ENCODE measurements at regions not wholly inside any gene's neighbourhood (a gene's known extent, or its start where the extent isn't known, plus 50 kb on each side); places are given as distances from the start of the nearest gene placed in this dataset.

DNA sequence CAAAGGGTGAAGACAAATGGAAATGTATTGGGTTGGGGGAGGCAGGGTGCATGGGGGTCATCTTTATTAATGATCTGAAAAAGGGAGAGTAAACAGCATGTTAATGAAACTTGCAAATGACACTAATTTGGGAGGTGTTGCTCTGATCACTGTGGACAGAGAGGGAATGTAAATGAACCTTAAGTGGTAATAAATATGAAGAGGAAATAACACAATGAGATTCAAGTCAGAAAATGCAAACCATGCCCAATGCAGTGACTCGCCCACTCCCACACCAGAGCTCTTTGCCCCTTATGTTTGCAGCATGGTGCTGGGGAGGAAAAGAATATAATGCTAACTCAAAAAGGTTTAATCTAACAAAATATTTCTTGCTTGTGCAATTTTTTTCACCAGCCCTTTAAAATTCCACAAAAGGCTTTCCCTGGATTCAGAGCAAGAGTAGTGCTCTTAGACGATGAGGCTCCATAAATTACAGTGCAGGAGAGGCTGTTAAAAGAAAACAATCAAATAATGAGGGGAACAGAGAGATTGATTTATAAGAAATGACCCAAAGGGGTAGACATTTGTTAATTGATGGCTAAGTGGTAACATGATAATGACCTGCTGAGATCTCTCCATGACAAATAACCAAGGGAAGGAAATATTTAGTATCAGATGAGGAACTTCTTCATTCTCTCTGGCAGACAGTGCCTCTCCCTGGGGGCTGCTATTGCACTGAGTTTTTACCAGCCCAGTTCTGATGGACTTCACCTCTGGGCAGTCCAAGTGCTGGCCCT lies 210.0 kb upstream of the PPP2R3A start:
- no peak for DNase-seq

DNA sequence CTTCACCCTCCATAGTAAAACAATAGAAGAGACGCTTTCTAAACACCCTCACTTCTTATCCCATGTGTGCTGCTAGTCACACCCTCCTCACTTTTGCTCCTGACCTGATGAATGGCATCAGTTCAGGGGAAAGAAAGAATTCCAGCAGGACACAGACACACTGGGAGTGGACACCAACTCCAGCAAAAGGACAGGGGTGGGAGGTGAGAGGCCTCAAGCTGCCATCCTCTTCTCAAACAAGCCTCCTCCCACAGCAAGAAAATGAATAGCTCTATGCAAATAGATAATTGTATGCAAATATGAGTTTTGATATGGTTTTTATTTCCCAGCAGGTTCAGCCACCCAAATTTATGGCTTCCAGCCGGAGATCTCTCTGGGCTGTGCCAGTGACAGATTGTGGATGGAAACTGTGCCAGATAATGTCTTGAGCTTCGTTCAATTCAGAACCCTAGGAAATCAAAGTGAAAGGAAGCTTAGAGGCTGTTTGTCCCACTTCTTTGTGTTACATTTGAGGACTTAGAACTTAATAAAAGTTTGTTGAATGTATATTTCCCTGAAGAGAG lies 209.3 kb upstream of the PPP2R3A start:
- no peak for DNase-seq

DNA sequence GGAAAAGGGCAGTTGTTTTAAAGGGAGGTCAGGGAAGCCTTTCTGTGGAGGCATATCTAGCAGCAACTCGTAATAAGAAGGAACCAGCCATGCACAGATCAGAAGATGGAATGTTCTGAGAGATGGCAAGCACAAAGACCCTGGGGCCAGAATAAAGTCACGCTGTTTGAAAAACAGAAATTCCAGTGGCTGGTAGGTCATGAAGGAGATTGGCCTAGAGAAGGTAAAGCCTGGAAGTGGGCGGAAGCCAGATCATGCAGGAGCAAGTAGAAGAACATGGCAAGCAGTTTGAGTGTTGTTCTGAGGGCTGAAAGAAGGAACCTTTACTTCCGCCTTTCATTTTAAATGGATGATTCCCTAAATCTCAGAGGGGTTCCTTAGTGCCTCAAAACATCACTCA lies 208.1 kb upstream of the PPP2R3A start:
- no peak for DNase-seq

DNA sequence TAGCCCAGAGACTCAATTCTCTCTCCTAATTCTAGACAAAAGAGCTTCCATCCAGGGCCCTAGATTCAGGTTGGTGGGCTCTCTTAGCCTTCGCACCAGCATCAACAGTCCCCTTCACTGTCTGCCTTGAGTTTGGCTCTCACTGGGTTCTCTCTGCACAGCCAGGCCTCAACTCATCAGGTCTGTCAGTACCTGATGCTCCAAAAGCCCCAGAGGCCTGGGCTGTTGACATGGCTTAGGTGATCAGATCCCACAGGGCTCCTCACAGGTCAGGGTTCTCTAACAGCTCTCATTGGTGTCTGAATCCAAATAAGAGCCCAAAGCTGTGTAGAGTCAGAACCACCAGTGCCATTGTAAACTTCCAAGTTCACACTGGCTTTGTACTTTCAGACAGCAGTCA lies 206.6 kb upstream of the PPP2R3A start:
- no peak for DNase-seq

DNA sequence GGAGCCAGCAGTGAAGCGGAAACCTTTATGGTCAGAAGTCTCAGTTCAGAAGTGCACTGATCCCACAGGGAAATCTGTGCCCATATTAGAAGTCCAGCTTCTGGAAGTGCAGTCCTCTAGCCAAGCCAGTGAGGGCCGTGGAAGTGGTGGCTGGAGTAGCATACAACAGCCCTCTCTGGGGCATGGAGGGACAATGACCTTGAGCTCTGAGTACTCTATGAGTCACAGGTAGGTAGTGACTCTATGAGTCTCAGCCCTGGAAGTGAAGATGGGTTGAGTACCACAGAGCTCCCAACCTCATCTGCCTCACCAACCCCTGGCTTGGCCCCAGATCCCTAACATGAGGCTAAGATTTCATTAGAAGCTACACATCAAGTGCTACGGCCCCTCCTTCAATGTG lies 205.9 kb upstream of the PPP2R3A start:
- DNase-seq, result no peak

DNA sequence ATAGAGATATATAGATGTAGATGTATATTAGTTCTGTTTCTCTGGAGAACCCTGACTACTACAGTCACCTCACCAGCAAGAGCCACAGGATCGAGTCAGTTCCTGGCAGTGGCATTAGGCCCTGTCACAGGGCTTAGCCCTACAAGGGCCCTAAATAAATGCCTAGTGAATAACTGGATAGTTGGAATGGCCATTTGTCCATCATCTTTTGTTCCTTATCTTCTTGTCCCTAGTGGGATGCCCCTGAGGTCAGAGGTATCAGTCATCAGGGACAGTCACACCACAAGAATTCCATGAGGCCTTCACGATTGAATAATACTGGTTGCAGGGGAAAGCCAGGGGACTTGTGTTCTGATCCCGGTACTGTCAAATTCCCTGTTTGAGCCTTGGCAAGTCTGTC lies 204.9 kb upstream of the PPP2R3A start:
- DNase-seq, result no peak

DNA sequence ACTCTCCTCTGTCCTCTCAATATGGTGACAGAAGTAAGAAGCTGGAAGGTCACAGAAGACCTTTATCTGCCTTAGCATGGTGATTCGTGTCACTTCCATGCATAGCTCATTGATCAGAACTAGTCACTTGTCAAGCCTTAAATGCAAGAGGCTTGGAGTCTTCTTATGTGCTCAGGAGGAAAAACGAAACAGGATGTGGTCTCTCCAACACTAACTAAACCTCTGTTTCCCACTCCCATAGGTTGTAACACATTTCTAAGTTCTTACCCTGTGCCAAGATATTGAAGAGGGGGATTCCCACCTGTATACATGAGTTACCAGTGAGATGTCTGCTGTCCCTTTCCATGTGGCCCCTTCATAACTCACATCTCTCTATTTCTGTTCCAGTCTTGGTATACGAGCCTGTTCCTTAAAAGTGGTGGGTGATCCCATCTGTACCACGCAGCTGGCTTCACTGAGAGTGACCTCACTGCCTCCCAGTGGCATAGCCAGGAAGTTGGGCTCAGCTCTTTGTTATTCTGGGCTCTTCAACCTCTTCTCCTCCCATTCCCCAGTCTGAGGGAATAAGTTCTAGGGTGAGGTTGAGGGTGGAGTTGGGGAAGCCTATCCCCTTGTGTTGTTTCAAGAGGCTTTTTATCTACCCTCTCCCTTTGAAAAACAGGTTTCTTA lies 203.2 kb upstream of the PPP2R3A start:
- no peak for DNase-seq

DNA sequence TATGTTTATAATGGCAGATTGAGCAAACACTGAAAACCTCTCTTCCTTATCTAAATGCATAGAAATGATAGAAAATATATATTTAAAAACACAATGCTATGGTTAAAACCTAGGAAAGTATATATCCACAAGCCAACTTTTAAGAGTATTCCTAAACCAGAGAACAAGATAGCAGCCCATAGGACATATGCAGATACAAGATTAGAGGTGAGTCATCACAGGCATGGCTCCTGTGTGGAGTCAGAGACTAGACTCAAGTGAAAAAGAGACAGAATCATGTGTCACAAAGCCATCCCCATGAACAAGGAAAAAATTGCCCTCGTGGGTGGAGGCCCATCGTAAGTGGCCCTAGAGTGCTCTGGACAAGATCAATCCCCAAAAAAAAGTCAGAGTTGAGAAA lies 199.4 kb upstream of the PPP2R3A start:
- DNase-seq, result no peak

DNA sequence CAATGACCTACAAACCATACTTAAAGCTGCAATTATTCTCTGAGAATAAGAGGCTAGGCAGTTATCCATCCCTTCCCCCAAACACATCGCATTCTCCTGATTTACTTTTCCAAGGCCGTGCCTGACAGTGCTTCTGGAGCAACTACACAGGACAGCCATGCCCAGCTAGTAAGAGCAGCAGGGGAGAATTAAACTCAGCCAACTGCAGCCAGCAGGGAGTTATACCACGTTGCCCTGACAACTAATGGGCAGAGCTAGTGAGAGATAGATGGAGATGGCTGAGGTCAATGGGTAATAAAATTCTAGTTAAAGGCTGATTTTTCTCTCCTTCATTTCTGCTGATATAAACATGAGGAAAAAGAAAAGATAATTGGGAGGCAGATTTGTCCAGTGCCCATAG lies 193.8 kb upstream of the PPP2R3A start:
- no peak for DNase-seq

DNA sequence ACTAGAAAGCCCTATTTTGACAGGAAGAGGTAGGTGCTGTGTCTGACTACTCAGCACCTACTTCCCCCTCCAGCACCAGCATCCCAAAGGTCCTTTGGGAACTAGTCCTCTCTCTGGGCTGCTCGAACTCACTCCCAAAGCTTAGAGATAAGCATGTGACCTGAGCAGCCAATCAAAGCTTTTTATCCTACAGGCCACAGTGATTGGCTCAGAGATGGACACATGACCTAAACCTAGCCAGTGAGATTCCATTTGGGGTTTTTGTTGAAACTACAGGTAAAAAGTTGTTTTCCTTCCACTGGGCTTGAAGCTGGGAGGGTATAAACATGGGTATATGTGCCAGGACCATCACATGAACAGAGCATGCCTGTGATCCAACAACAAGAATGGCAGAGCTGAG lies 186.5 kb upstream of the PPP2R3A start:
- DNase-seq, result no peak

DNA sequence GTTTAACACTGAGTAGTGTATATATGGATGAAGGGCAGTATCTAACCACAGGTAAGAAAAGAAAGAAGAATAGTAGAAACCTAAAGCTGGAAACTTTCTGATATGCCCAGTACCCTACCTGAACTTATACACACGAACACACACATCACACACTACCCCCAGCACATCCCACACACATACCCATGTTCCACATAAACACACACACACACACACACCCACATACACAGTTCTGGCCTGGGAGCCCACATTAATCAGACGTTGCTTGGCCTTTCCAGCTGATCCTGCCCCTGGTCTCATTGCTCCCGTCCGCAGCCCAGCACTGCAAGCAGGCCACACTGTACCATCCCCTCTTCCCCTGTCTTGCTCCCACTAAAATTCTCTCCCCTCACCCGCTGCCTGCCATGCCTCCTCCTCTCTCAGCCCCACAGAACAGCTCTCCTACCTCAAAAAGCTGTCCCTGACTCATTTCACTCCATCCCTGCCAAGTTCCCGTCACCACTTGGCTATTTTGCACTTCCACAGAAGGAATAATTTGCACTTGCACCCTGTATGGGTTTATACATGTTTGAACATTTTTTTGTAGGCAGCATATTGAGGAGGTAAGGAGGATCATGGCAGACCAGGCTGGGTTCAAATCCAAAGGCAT lies 185.8 kb upstream of the PPP2R3A start:
- DNase-seq, result no peak

DNA sequence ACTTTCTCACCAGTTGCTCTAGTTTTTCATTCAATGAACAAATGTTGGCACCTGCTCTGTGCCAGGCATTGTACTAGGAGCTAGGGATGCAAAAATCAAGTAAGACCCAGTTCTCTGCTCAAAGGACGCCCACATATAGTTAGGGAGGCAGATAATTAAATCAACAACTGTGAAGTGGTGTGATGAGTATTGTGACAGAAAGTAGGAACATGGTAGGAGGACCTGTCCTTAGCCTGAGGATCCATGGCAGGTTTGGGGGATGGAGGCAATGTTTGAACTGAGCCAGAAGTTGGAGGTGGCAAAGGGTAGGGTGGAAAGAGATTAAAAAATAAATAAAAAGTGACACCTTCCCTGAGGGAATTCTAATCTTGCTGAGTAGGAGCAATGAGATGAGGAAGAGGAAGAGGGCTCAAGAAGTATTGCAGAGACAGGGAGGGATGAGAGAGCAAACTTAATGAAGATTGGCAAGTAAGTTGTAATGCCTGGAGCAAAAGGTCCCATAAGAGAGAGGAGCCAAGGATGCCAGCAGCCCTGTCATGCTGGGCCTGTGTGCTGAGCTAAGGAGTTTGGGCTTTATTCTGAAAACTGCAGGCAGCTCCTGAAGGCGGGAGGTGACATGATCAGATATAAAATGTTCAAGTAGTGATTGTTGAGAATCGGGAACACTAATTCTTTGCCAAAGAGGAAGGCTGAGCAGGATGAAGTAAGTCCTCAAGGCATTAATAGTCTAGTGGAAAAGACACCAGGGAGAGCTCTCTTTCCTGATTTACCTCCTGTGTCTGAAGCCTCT lies 184.3 kb upstream of the PPP2R3A start:
- no peak for DNase-seq

DNA sequence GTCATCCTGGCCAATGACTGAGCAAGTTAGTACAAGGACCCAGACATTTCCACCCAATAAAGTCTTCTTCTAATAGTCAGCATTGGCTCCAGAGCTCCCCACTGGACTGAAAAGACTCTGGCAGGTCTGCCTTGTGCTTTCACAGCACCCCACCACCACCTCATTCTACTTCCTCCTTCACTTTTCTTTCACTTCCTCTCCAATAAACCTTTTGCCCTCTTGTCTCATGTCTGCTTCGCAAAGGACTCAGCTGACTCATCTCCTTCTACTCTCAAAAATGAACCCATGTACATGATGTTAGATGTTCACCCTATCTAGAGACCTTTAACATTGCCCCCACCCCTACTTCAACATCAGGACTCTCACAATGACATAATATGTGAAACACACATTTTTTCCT lies 181.0 kb upstream of the PPP2R3A start:
- no peak for DNase-seq

DNA sequence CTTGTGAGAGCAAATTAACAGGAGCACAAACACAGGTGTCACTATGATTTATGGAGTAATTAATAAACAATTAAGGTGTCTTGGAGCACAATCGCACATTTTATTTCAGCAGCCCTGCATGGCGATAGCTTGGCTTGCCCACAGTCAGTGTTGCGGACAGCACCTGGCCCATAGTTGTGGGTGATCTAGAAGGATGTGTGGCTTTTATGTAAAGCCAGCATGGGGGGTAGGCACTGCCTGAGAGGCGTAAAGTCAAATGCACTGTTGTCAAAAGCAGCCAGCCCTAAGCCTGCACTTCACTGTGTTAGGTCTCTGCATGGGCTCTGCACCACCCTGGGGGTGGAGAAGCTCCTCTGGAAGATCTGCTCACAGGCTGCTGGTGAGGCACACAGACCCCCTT lies 177.4 kb upstream of the PPP2R3A start:
- DNase-seq, result no peak

DNA sequence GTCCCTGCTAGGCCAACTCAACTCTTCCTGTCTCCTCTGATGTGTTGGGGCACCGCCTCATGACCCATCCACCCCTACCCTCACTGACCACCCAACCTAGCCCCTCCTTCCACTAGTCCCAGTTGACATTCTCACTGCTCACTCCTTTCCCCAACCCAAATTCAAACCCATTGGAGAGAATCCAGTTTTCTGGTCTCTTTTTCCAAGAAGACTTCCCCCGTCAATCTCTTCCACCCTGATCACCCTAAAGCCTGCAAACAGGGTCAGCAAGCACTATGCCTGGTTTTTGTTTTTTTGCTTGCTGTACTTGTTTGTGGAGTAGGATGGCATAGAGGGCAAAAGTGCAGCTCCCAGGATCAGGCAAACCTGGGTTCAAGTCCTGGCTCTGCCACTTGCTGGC lies 176.6 kb upstream of the PPP2R3A start:
- DNase-seq, result no peak

DNA sequence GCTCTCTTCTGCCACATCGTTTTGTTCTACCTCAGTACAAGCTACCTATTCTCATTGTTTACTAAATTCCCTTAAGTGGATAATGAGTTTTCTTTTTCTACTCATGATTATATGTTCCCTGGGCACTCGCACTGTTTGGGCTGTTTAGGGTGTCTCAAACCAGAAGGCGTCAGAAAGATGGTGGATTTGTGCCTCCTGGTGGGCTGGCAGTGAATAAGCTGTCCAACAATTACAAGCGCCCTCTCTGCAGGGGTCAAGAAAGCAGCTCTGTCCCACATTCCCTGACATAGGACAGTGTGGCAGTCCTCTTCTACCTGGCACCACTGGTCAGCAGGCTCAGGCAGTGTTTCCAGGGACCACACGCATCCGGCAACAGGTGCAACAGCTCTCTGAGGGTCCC lies 173.4 kb upstream of the PPP2R3A start:
- DNase-seq, result no peak

DNA sequence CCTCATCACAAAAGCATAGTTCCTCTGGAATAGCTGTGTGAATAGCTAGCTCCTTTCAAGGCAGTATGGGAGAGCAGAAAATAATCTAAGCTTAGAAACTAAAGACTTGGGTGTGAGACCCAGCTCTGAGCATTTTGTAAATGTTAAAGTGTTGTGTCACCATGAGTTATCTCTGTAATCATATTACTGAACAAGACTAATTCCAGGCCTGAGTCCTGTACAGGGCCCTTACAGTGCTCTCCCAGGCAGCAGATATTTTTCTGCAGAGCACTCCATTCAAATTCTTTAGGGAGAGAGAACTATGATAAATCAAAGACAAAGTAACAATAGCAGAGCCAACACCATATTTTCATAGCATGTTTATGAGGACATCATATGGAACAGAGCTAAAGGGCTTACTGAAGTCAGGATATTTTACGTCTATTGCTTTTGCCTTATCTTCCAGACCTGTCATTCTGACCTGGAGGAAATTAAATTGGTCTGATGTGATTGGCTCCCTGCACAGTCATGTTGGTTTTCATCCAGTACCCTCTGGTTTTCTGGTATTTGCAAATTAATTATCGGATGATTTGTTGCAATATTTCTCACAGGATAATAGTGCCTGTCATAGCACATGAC lies 172.6 kb upstream of the PPP2R3A start:
- no peak for DNase-seq

DNA sequence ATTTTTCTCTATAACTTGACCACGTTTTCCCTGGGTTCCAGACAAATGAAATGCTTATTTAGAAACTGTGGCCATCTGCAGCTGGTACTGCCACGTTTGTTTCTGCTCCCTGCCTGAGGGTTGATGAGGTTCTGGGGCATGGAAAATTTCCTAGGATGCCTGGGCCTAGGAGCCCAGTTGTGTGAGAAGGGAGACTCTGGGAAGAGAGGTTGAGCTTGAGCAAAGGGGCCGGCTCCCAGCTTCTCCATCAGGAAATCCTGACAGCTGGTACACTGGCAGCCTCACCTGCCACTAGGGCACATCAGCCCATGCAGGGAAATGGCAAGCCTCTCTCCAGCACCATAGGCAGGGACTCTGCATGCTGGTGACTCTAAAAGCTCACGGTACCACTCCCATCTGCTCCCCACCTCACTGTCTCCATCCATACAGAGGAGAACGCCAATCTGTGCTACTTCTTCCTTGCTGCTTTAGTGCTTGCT lies 165.4 kb upstream of the PPP2R3A start:
- no peak for DNase-seq

DNA sequence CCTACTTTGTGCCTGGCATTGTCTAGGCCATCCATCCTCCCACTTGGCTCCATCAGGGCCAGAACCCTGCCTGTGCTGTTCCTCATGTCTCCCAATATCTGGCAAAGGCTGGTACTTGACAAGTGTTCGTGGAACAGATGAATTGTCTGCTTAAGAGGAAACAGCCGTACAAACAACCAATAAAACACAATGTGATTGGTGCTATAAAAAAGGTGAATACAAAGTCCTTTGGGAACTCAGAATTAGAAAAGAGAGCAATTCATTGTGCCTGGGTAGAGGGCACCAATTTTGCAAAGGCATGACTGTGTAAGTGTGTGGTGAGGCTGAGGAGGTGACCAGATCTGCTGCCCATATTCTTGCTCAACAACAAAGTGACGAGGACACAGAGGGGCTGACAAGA lies 164.5 kb upstream of the PPP2R3A start:
- DNase-seq, result no peak

DNA sequence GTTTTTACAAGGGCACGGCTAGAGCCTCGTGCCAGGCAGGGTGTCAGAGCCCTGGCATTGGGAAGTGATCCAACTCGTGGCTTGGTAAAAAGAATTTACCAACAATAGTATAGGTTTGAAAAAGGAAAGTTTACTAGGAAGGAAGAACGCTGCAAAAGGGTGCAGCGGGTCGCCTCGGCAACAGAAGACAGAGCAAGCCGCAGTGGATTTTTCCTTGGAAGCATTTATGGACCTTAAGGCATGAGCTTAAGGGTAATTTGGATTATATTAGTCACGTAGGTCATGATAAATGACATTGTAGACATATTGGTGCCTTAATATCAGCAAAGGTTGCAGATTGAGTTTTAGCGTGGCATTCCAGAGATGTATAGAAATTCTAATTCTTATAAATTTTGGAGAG lies 163.4 kb upstream of the PPP2R3A start:
- DNase-seq, result no peak

DNA sequence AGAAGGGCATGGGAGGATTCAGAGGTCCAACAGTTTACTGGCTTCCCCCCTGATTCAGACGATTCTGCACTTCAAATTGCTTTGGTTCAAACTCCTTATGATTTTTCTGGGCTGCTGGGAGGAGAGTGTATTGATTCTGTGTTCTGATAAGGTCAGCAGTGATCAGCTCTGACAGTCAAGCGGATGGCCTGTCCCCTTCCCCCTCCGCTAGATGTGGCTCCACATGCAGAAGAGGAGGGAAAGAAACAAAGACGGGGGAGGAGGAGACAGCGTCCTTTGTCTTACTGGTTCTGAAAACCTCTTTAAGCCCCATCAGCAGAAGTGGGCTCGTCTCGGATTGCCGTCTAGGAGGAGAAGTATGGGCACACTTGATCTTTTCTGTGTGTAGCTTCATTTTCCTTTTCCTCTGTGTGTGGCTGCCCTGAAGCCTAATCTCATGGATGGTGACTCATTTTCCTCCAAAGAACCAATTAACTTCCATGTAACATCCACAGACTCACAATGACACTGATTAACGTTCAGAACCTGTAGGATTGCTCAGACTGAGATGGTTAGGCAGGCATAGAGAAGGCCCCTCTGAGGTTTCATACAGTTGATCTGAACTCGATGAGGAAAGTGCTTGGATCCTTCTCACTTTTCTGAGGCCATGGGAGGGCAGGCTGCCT lies 162.4 kb upstream of the PPP2R3A start:
- DNase-seq, result no peak

DNA sequence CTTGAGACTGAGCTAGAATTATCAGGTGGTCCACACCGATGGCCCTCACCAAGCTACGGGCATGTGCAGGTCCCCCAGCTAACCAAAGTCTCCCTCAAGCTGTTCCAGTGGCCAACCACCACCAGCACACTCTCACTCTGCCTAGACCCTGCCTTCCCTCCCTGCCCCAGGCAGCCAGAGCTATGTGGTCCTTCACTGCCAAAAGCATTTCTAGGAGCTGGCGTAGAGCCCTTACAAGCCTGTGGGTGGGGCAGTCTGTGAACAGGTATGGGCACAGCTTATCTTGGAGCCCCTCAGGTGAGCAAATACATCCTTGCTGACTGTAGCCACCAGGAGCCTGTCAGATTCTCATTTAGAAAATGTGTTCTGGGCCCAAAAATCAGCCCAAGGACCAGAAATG lies 159.8 kb upstream of the PPP2R3A start:
- no peak for DNase-seq
